ENCODE measurements at regions not wholly inside any gene's neighbourhood (a gene's known extent, or its start where the extent isn't known, plus 50 kb on each side); places are given as distances from the start of the nearest gene placed in this dataset.

- DNase-seq (ENCODE audit: extremely low spot score): no peak
- ChIA-PET POLR2A (no interaction called here), CTCF (no interaction called here)
- TF ChIP-seq CTBP1 (IDR thresholded peaks at IDR 0.05; ENCODE audit: borderline replicate concordance) (no peak), BHLHE40 (IDR thresholded peaks at IDR 0.05; ENCODE audit: borderline replicate concordance) (no peak), FOXK2 (IDR thresholded peaks at IDR 0.05) (no peak), TARDBP (IDR thresholded peaks at IDR 0.05) (no peak), ZNF384 (IDR thresholded peaks at IDR 0.05) (no peak), NFRKB (IDR thresholded peaks at IDR 0.05) (no peak), ARNT (IDR thresholded peaks at IDR 0.05) (no peak), L3MBTL2 (conservative IDR thresholded peaks at IDR 0.05) (no peak), HDGF (IDR thresholded peaks at IDR 0.05; ENCODE audit: borderline replicate concordance) (no peak)
Observed at GRCh38 chr6:44056392-44057237, 70.6 kb downstream of the MRPL14 start.

- ChIA-PET CTCF (no interaction called here), POLR2A (interaction anchor here (3.0 kb wide), 1 partner anchor 18 kb away, joined by 9 read pairs; no protein-coding TSS in a partner anchor)
- no peak for DNase-seq (ENCODE audit: extremely low spot score)
- no peak for TF ChIP-seq FOXA1 (IDR thresholded peaks at IDR 0.05)
- TF ChIP-seq L3MBTL2 (conservative IDR thresholded peaks at IDR 0.05): no peak
- TF ChIP-seq ARNT (IDR thresholded peaks at IDR 0.05): no peak
- no peak for TF ChIP-seq ZNF384 (IDR thresholded peaks at IDR 0.05)
- no peak for TF ChIP-seq ELF4 (IDR thresholded peaks at IDR 0.05)
- TF ChIP-seq BHLHE40 (IDR thresholded peaks at IDR 0.05; ENCODE audit: borderline replicate concordance): no peak
- no peak for TF ChIP-seq NFRKB (IDR thresholded peaks at IDR 0.05)
- no peak for TF ChIP-seq TARDBP (IDR thresholded peaks at IDR 0.05)
Observed at GRCh38 chr6:44054721-44055559, 72.3 kb downstream of the MRPL14 start.

GRCh38 chr6:44053760-44054556 lies 73.3 kb downstream of the MRPL14 start:
- no peak for DNase-seq (ENCODE audit: extremely low spot score)
- CTCF ChIA-PET: interaction anchor here (1.5 to 2.1 kb wide), 2 partner anchors 8 to 10 kb away, joined by 4 to 8 read pairs; no protein-coding TSS in a partner anchor
- POLR2A ChIA-PET: interaction anchor here (3.0 kb wide), 1 partner anchor 19 kb away, joined by 9 read pairs; no protein-coding TSS in a partner anchor
- TF ChIP-seq BHLHE40 (IDR thresholded peaks at IDR 0.05; ENCODE audit: borderline replicate concordance) (no peak), ARNT (IDR thresholded peaks at IDR 0.05) (no peak), L3MBTL2 (conservative IDR thresholded peaks at IDR 0.05) (no peak), HDGF (IDR thresholded peaks at IDR 0.05; ENCODE audit: borderline replicate concordance) (no peak), SP1 (IDR thresholded peaks at IDR 0.05) (no peak), CTBP1 (IDR thresholded peaks at IDR 0.05; ENCODE audit: borderline replicate concordance) (no peak), ELF4 (IDR thresholded peaks at IDR 0.05) (no peak), FOXK2 (IDR thresholded peaks at IDR 0.05) (no peak), LEF1 (IDR thresholded peaks at IDR 0.05; ENCODE audit: borderline replicate concordance) (no peak), FOXA1 (IDR thresholded peaks at IDR 0.05) (no peak), FOXM1 (IDR thresholded peaks at IDR 0.05; ENCODE audit: borderline replicate concordance) (no peak), TARDBP (IDR thresholded peaks at IDR 0.05) (no peak), SUZ12 (IDR thresholded peaks at IDR 0.05) (no peak), NFRKB (IDR thresholded peaks at IDR 0.05) (no peak), ZNF384 (IDR thresholded peaks at IDR 0.05) (no peak)
- TF ChIP-seq, protein P1, sequence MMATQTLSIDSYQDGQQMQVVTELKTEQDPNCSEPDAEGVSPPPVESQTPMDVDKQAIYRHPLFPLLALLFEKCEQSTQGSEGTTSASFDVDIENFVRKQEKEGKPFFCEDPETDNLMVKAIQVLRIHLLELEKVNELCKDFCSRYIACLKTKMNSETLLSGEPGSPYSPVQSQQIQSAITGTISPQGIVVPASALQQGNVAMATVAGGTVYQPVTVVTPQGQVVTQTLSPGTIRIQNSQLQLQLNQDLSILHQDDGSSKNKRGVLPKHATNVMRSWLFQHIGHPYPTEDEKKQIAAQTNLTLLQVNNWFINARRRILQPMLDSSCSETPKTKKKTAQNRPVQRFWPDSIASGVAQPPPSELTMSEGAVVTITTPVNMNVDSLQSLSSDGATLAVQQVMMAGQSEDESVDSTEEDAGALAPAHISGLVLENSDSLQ (IDR thresholded peaks at IDR 0.05): no peak

GRCh38 chr6:44053106-44053756 lies 74.0 kb downstream of the MRPL14 start:
- no peak for DNase-seq (ENCODE audit: extremely low spot score)
- CTCF ChIA-PET: interaction anchor here (1.5 to 2.1 kb wide), 2 partner anchors 9 kb away, joined by 4 to 8 read pairs; no protein-coding TSS in a partner anchor
- TF ChIP-seq BHLHE40 (IDR thresholded peaks at IDR 0.05; ENCODE audit: borderline replicate concordance) (no peak), NFRKB (IDR thresholded peaks at IDR 0.05) (no peak), HDGF (IDR thresholded peaks at IDR 0.05; ENCODE audit: borderline replicate concordance) (no peak), ZNF384 (IDR thresholded peaks at IDR 0.05) (no peak), TARDBP (IDR thresholded peaks at IDR 0.05) (no peak), CTBP1 (IDR thresholded peaks at IDR 0.05; ENCODE audit: borderline replicate concordance) (no peak), FOXM1 (IDR thresholded peaks at IDR 0.05; ENCODE audit: borderline replicate concordance) (no peak), SP1 (IDR thresholded peaks at IDR 0.05) (no peak), L3MBTL2 (conservative IDR thresholded peaks at IDR 0.05) (no peak), SUZ12 (IDR thresholded peaks at IDR 0.05) (no peak), FOXA1 (IDR thresholded peaks at IDR 0.05) (no peak), ELF4 (IDR thresholded peaks at IDR 0.05) (no peak), LEF1 (IDR thresholded peaks at IDR 0.05; ENCODE audit: borderline replicate concordance) (no peak), FOXK2 (IDR thresholded peaks at IDR 0.05) (no peak)
- TF ChIP-seq, protein P1 (IDR thresholded peaks at IDR 0.05): no peak
- POLR2A ChIA-PET: interaction anchor here (3.0 kb wide), 1 partner anchor 20 kb away, joined by 9 read pairs; no protein-coding TSS in a partner anchor
